ENCODE measurements at regions not wholly inside any gene's neighbourhood (a gene's known extent, or its start where the extent isn't known, plus 50 kb on each side); places are given as distances from the start of the nearest gene placed in this dataset.
A peak's percentile ranks its signal among the peaks of the same experiment; 100 is the strongest.

DNA sequence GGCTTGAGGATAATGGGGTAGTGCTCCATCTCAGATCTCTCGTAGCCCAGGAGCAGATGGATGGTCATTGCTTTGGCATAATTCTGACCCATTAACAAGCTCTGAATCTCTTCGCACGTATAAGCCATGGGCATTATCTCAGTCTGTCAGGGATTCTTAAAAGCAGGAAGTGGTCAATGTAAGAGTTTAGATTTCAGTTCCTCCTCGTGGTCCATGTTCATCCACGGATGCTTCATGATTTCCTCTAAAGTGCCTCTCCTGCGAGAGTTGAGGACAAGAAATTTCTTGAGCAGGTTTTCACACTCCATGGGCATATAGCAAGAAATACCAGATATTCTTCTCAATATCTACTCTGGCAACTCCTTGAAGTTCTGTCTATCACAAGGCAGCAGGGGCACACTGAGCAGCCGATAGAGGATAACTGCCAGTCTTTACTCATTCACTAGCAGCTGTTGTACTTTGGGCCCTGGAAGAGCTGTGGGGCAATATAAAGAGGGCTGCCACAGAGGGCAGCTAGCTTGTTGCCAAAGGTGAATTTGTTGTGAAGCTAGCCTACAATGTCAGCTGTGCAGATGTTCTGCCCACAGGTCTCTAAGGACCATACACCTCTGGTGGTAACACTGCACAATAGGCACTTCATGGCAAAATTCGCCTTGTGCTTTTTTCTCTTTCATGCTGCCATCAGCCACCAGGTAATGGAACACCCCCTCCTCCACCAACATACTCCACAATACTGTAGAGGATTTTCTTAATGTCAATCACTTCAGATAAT, 52.0 kb upstream of the WDR17 start:
- H3K36me3 ChIP-seq (ENCODE audit: low read length) = no peaks in the 10 kb centered on the region
- no peaks in the 10 kb centered on the region for H3K9me3 ChIP-seq (ENCODE audit: insufficient read depth, low read length)
- H3K9ac ChIP-seq (ENCODE audit: low read length) = peak overlapping the region; percentile 35
- no peaks in the 10 kb centered on the region for H3K9me2 ChIP-seq (replicated peaks; ENCODE audit: insufficient read depth, low read length)
- H3K4me2 ChIP-seq (ENCODE audit: low read depth, low read length, poor library complexity, severe bottlenecking) = peak overlapping the region; percentile 91
- H3K4me3 ChIP-seq (ENCODE audit: insufficient read depth, low read length, poor library complexity, severe bottlenecking) = peak overlapping the region; percentile 15
- TF ChIP-seq, protein P1, sequence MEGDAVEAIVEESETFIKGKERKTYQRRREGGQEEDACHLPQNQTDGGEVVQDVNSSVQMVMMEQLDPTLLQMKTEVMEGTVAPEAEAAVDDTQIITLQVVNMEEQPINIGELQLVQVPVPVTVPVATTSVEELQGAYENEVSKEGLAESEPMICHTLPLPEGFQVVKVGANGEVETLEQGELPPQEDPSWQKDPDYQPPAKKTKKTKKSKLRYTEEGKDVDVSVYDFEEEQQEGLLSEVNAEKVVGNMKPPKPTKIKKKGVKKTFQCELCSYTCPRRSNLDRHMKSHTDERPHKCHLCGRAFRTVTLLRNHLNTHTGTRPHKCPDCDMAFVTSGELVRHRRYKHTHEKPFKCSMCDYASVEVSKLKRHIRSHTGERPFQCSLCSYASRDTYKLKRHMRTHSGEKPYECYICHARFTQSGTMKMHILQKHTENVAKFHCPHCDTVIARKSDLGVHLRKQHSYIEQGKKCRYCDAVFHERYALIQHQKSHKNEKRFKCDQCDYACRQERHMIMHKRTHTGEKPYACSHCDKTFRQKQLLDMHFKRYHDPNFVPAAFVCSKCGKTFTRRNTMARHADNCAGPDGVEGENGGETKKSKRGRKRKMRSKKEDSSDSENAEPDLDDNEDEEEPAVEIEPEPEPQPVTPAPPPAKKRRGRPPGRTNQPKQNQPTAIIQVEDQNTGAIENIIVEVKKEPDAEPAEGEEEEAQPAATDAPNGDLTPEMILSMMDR (IDR thresholded peaks at IDR 0.05; ENCODE audit: insufficient read depth, low read length, poor library complexity, severe bottlenecking) = no peak
- no peak for TF ChIP-seq EZH2phosphoT487 (conservative IDR thresholded peaks at IDR 0.05; ENCODE audit: low read length)
- no peaks in the 10 kb centered on the region for H3K79me2 ChIP-seq (ENCODE audit: insufficient read depth, low read length)
- H2AFZ ChIP-seq (ENCODE audit: low read depth, low read length, severe bottlenecking) = peak overlapping the region; percentile 83
- H3F3A ChIP-seq (ENCODE audit: insufficient read depth) = peaks cover 17% of the 10 kb centered on the region
- peak overlapping the region; percentile 96 for H3K27ac ChIP-seq (ENCODE audit: low read depth, low read length)
- H3K27me3 ChIP-seq (ENCODE audit: low read length) = no peaks in the 10 kb centered on the region
- H4K20me1 ChIP-seq (ENCODE audit: low read depth, low read length) = no peaks in the 10 kb centered on the region

DNA sequence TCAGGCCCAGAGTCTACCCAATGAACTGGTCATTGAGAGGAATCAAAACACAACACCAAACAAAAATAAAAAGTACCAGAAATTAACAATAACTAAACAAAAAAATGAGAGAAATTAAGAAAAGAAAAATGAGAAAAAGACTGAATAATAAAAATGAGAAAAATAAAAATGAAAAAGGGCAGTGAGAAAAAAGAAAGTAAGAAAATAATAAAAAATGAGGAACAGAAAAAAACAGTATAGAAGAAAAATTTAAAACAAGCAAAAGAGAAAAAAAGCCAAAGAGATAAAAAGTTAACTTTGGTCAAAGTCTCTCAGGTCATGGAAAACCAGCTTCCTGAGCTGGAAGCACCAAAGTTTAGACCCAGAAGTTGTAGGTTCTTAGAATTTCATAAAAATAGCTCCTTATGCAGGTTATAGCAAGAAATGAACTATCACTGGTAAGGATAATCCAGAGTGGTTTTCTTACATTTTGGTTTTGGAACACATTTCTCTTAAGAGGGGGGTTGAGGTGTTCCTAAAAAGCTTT, 51.0 kb upstream of the WDR17 start:
- H3K4me2 ChIP-seq (ENCODE audit: low read depth, low read length, poor library complexity, severe bottlenecking) = peak overlapping the region; percentile 91
- H4K20me1 ChIP-seq (ENCODE audit: low read depth, low read length) = no peaks in the 10 kb centered on the region
- H2AFZ ChIP-seq (ENCODE audit: low read depth, low read length, severe bottlenecking) = peak overlapping the region; percentile 83
- H3F3A ChIP-seq (ENCODE audit: insufficient read depth) = peaks cover 17% of the 10 kb centered on the region
- H3K9ac ChIP-seq (ENCODE audit: low read length) = peak overlapping the region; percentile 35
- H3K79me2 ChIP-seq (ENCODE audit: insufficient read depth, low read length) = no peaks in the 10 kb centered on the region
- no peaks in the 10 kb centered on the region for H3K27me3 ChIP-seq (ENCODE audit: low read length)
- H3K36me3 ChIP-seq (ENCODE audit: low read length) = no peaks in the 10 kb centered on the region
- no peaks in the 10 kb centered on the region for H3K9me3 ChIP-seq (ENCODE audit: insufficient read depth, low read length)
- TF ChIP-seq EZH2phosphoT487 (conservative IDR thresholded peaks at IDR 0.05; ENCODE audit: low read length) = no peak
- TF ChIP-seq, protein P1 (IDR thresholded peaks at IDR 0.05; ENCODE audit: insufficient read depth, low read length, poor library complexity, severe bottlenecking) = no peak
- H3K4me3 ChIP-seq (ENCODE audit: insufficient read depth, low read length, poor library complexity, severe bottlenecking) = peak overlapping the region; percentile 43
- no peaks in the 10 kb centered on the region for H3K9me2 ChIP-seq (replicated peaks; ENCODE audit: insufficient read depth, low read length)
- peak overlapping the region; percentile 96 for H3K27ac ChIP-seq (ENCODE audit: low read depth, low read length)
